ENCODE measurements at regions not wholly inside any gene's neighbourhood (a gene's known extent, or its start where the extent isn't known, plus 50 kb on each side); places are given as distances from the start of the nearest gene placed in this dataset.

- no peaks in the 10 kb centered on the region for H3K4me1 ChIP-seq (ENCODE audit: control insufficient read depth, insufficient read depth, low read length)
- no CpG with 5 or more reads among the region's 1 CpG for WGBS, 2 experiments
- H3K36me3 ChIP-seq (ENCODE audit: control insufficient read depth, insufficient read depth, low read length): no peaks in the 10 kb centered on the region
- no peak overlapping the region for H3K4me3 ChIP-seq (ENCODE audit: insufficient read depth, low read depth, low read length)
- no peaks in the 10 kb centered on the region for H3K9me3 ChIP-seq (ENCODE audit: control insufficient read depth, low read length)
- no peaks in the 10 kb centered on the region for H3K27me3 ChIP-seq (ENCODE audit: control insufficient read depth, insufficient read depth, low read length, poor library complexity, severe bottlenecking)
- no peak overlapping the region for H3K27ac ChIP-seq (ENCODE audit: insufficient read depth, low read depth, low read length, poor library complexity, severe bottlenecking)
Observed at GRCh38 chr6:104212977-104213668, 646.6 kb downstream of the HACE1 start.

GRCh38 chr6:104207635-104208034 lies 652.1 kb downstream of the HACE1 start:
- H3K9me3 ChIP-seq (ENCODE audit: control insufficient read depth, low read length): no peaks in the 10 kb centered on the region
- no peak overlapping the region for H3K4me3 ChIP-seq (ENCODE audit: insufficient read depth, low read depth, low read length)
- H3K4me1 ChIP-seq (ENCODE audit: control insufficient read depth, insufficient read depth, low read length): no peaks in the 10 kb centered on the region
- H3K27ac ChIP-seq (ENCODE audit: insufficient read depth, low read depth, low read length, poor library complexity, severe bottlenecking): no peak overlapping the region
- no peaks in the 10 kb centered on the region for H3K36me3 ChIP-seq (ENCODE audit: control insufficient read depth, insufficient read depth, low read length)
- no peaks in the 10 kb centered on the region for H3K27me3 ChIP-seq (ENCODE audit: control insufficient read depth, insufficient read depth, low read length, poor library complexity, severe bottlenecking)

GRCh38 chr6:104201557-104201956 lies 658.2 kb downstream of the HACE1 start:
- Histone ChIP-seq H3K27ac (ENCODE audit: insufficient read depth, low read depth, low read length, poor library complexity, severe bottlenecking) (no peak overlapping the region), H3K4me3 (ENCODE audit: insufficient read depth, low read depth, low read length) (no peak overlapping the region), H3K36me3 (ENCODE audit: control insufficient read depth, insufficient read depth, low read length) (no peaks in the 10 kb centered on the region), H3K27me3 (ENCODE audit: control insufficient read depth, insufficient read depth, low read length, poor library complexity, severe bottlenecking) (no peaks in the 10 kb centered on the region), H3K9me3 (ENCODE audit: control insufficient read depth, low read length) (no peaks in the 10 kb centered on the region), H3K4me1 (ENCODE audit: control insufficient read depth, insufficient read depth, low read length) (no peaks in the 10 kb centered on the region)
- WGBS, 2 experiments: 89 to 97% methylated on average over 2 of the region's 2 CpGs

DNA sequence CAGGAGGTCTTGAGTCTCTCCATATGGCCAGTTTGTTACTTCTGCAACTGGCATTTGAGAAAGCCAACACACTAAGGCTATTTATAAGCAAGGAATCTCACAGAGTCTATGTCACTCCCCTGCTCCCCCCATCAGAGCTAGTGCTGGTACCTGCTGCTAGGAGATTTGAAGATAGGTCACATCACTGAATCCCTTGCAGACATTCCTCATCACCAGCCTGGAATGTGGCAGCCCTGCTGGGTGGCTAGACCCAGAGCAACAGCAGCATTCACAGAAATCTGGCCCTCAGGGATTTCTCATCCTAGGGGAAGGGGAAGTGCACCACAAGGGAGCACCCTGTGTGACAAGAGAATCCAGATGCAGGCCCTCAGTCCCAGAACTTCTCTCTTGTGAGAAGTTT lies 672.1 kb downstream of the HACE1 start:
- no peak overlapping the region for H3K4me3 ChIP-seq (ENCODE audit: insufficient read depth, low read depth, low read length)

DNA sequence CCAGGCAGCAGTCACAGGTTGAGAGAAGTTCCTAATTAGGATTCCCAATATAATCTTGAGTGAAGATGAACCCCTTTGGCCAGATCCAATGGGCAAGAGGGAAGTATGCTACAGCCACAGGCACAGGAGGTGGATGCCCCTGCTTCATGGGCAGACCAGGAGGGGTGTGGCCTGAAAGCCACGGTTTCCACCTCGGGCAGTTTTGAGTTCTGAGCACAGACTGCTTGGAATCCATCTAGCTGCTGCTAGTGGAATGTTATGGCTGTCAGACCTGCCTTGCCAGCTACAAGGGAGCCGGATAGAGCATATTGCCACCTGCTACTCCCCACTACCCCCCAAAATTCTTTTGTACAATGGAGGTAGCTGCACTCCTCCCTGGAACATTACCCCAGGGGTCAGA lies 672.9 kb downstream of the HACE1 start:
- H3K4me3 ChIP-seq (ENCODE audit: insufficient read depth, low read depth, low read length): no peak overlapping the region
- no peak overlapping the region for H3K27ac ChIP-seq (ENCODE audit: insufficient read depth, low read depth, low read length, poor library complexity, severe bottlenecking)
- H3K36me3 ChIP-seq (ENCODE audit: control insufficient read depth, insufficient read depth, low read length): no peaks in the 10 kb centered on the region
- H3K9me3 ChIP-seq (ENCODE audit: control insufficient read depth, low read length): no peaks in the 10 kb centered on the region
- WGBS, 2 experiments: 86 to 100% methylated on average over 3 of the region's 3 CpGs
- no peaks in the 10 kb centered on the region for H3K27me3 ChIP-seq (ENCODE audit: control insufficient read depth, insufficient read depth, low read length, poor library complexity, severe bottlenecking)
- H3K4me1 ChIP-seq (ENCODE audit: control insufficient read depth, insufficient read depth, low read length): no peaks in the 10 kb centered on the region

More for the DNA sequence above, 672.1 kb downstream of the HACE1 start:
- H3K36me3 ChIP-seq (ENCODE audit: control insufficient read depth, insufficient read depth, low read length): no peaks in the 10 kb centered on the region
- no peak overlapping the region for H3K27ac ChIP-seq (ENCODE audit: insufficient read depth, low read depth, low read length, poor library complexity, severe bottlenecking)
- no peaks in the 10 kb centered on the region for H3K27me3 ChIP-seq (ENCODE audit: control insufficient read depth, insufficient read depth, low read length, poor library complexity, severe bottlenecking)
- no peaks in the 10 kb centered on the region for H3K4me1 ChIP-seq (ENCODE audit: control insufficient read depth, insufficient read depth, low read length)
- no peaks in the 10 kb centered on the region for H3K9me3 ChIP-seq (ENCODE audit: control insufficient read depth, low read length)

GRCh38 chr6:104183816-104184435 lies 675.8 kb downstream of the HACE1 start:
- 90 to 91% methylated on average over 3 of the region's 3 CpGs for WGBS, 2 experiments
- no peak overlapping the region for H3K27ac ChIP-seq (ENCODE audit: insufficient read depth, low read depth, low read length, poor library complexity, severe bottlenecking)
- no peaks in the 10 kb centered on the region for H3K36me3 ChIP-seq (ENCODE audit: control insufficient read depth, insufficient read depth, low read length)
- H3K9me3 ChIP-seq (ENCODE audit: control insufficient read depth, low read length): no peaks in the 10 kb centered on the region
- no peak overlapping the region for H3K4me3 ChIP-seq (ENCODE audit: insufficient read depth, low read depth, low read length)
- H3K4me1 ChIP-seq (ENCODE audit: control insufficient read depth, insufficient read depth, low read length): no peaks in the 10 kb centered on the region
- H3K27me3 ChIP-seq (ENCODE audit: control insufficient read depth, insufficient read depth, low read length, poor library complexity, severe bottlenecking): no peaks in the 10 kb centered on the region

DNA sequence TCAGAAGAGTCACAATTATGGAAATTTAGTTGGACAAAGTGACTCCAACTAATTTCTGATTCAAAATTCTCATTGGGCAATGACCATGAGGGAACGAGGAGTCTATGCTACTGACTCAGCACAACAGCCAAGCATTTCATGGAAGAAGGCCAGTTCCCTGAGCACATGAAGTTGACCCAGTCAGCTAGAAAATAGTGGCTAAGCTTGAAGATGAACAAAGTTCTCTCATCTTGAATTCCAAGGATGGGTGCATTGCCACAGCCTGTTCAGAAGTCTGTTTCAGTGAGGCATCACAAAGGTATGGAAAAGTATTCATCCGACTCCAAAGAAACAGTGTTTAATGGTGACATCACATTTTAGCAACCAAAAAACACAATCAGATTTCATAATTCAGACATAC lies 676.9 kb downstream of the HACE1 start:
- WGBS, 2 experiments: 93 to 98% methylated on average over 2 of the region's 2 CpGs
- Histone ChIP-seq H3K36me3 (ENCODE audit: control insufficient read depth, insufficient read depth, low read length) (no peaks in the 10 kb centered on the region), H3K27ac (ENCODE audit: insufficient read depth, low read depth, low read length, poor library complexity, severe bottlenecking) (no peak overlapping the region), H3K27me3 (ENCODE audit: control insufficient read depth, insufficient read depth, low read length, poor library complexity, severe bottlenecking) (no peaks in the 10 kb centered on the region), H3K9me3 (ENCODE audit: control insufficient read depth, low read length) (no peaks in the 10 kb centered on the region), H3K4me3 (ENCODE audit: insufficient read depth, low read depth, low read length) (no peak overlapping the region), H3K4me1 (ENCODE audit: control insufficient read depth, insufficient read depth, low read length) (no peaks in the 10 kb centered on the region)

DNA sequence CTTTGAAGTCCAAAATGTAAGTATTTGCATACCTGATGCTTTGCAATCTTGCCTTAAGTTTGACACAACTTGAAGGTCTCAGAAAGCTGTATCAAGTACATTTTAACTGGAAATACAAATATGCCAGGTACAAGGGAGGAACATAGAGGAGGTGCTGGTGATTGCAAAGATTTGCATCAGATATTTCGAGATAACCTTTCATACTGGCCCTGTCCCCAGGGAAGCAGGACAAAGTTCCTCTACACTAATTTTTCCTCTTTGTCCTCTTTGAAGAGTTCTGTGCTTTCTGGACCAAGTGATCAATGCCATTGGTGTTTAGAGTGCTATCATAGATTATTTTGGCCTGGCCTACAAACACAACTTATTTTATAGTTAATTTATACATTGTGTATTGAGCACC lies 686.1 kb downstream of the HACE1 start:
- Histone ChIP-seq H3K27me3 (ENCODE audit: control insufficient read depth, insufficient read depth, low read length, poor library complexity, severe bottlenecking) (no peaks in the 10 kb centered on the region), H3K36me3 (ENCODE audit: control insufficient read depth, insufficient read depth, low read length) (no peaks in the 10 kb centered on the region), H3K27ac (ENCODE audit: insufficient read depth, low read depth, low read length, poor library complexity, severe bottlenecking) (no peak overlapping the region), H3K4me1 (ENCODE audit: control insufficient read depth, insufficient read depth, low read length) (no peaks in the 10 kb centered on the region), H3K9me3 (ENCODE audit: control insufficient read depth, low read length) (no peaks in the 10 kb centered on the region), H3K4me3 (ENCODE audit: insufficient read depth, low read depth, low read length) (no peak overlapping the region)
- 86 to 92% methylated on average over 1 of the region's 1 CpG for WGBS, 2 experiments

GRCh38 chr6:104170401-104170800 lies 689.3 kb downstream of the HACE1 start:
- no peaks in the 10 kb centered on the region for H3K36me3 ChIP-seq (ENCODE audit: control insufficient read depth, insufficient read depth, low read length)
- no peak overlapping the region for H3K27ac ChIP-seq (ENCODE audit: insufficient read depth, low read depth, low read length, poor library complexity, severe bottlenecking)
- no peaks in the 10 kb centered on the region for H3K9me3 ChIP-seq (ENCODE audit: control insufficient read depth, low read length)
- H3K4me3 ChIP-seq (ENCODE audit: insufficient read depth, low read depth, low read length): no peak overlapping the region
- no peaks in the 10 kb centered on the region for H3K27me3 ChIP-seq (ENCODE audit: control insufficient read depth, insufficient read depth, low read length, poor library complexity, severe bottlenecking)
- H3K4me1 ChIP-seq (ENCODE audit: control insufficient read depth, insufficient read depth, low read length): no peaks in the 10 kb centered on the region
- 90 to 97% methylated on average over 2 of the region's 2 CpGs for WGBS, 2 experiments

DNA sequence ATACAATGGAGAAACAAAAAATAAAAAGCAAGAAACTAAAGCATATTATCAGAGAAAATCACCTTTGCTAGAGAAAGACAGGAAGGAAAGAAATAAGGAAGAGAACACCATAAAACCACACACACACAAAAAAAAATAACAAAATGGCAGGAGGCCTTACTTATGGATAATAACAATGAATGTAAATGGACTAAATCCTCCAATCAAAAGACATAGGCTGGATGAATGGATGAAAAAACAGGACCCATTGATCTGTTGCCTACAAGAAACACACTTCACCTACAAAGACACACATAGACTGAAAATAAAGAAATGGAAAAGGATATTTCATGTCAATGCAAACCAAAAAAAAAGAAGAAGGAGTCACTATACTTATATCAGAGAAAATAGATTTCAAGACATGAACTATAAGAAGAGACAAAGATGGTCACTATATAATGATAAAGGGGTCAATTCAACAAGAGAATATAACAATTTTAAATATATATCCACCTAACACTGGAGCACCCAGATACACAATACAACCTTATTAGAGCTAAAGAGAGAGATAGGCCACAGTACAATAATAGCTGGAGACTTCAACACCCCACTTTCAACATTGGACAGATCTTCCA lies 693.6 kb downstream of the HACE1 start:
- Histone ChIP-seq H3K27me3 (ENCODE audit: control insufficient read depth, insufficient read depth, low read length, poor library complexity, severe bottlenecking) (no peaks in the 10 kb centered on the region), H3K4me1 (ENCODE audit: control insufficient read depth, insufficient read depth, low read length) (no peaks in the 10 kb centered on the region), H3K4me3 (ENCODE audit: insufficient read depth, low read depth, low read length) (no peak overlapping the region), H3K27ac (ENCODE audit: insufficient read depth, low read depth, low read length, poor library complexity, severe bottlenecking) (no peak overlapping the region), H3K9me3 (ENCODE audit: control insufficient read depth, low read length) (no peaks in the 10 kb centered on the region), H3K36me3 (ENCODE audit: control insufficient read depth, insufficient read depth, low read length) (no peaks in the 10 kb centered on the region)
